K562 (cell line): ENCODE measurements at regions not wholly inside any gene's neighbourhood (a gene's known extent, or its start where the extent isn't known, plus 50 kb on each side); places are given as distances from the start of the nearest gene placed in this dataset.

Experiments
- ATAC-seq: fragments of 200-7000 bp; cut with Tn5 transposase; 3 replicates; pipeline ENCODE4 v1.9.1; 2020; ENCODE audit warnings: moderate library complexity
- BruUV-seq: library from RNA; stranded (reverse); fragments of 400-500 nt; replicated peaks from 2 replicates; lab custom pipeline; 2021; lab: Mats Ljungman, UMichigan
- CTCF ChIA-PET: fragments of 300-600 bp; formaldehyde crosslinking; extraction: SDS; loops from one replicate; lab custom pipeline; 2021; ENCODE audit warnings: low intra/inter-chr PET ratio; lab: Yijun Ruan, JAX
- POLR2A ChIA-PET: fragments of 300-600, 350-650 bp; sonication (Branson Sonifier 250); formaldehyde crosslinking; extraction: SDS; loops from one replicate; lab custom pipeline; 2021; ENCODE audit warnings: antibody characterized with exemption, inconsistent platforms; lab: Yijun Ruan, JAX
- DNase-seq, 4 experiments: peaks; one replicate each; pipeline versions ENCODE4 v3.0.0 to v3.0.0-alpha.2; 2011 to 2018; ENCODE audit warnings: low spot score in 3 of 4, mixed read lengths in 3 of 4; ENCODE audit errors: extremely low read depth in 1 of 4
- FAIRE-seq: peaks from 2 replicates; lab custom pipeline; 2011; peaks lifted over from hg19 to GRCh38; lab: Jason Lieb, UNC
- H2AFZ ChIP-seq: 2 replicates; pipeline ENCODE4 v1.6.0; 2011; ENCODE audit warnings: low read depth, low read length, control low read depth, inconsistent platforms
- H3K27ac ChIP-seq: fragments of 200-600 bp; 3 replicates; pipeline ENCODE4 v1.8.0; 2011; ENCODE audit warnings: low read depth, mild to moderate bottlenecking, control low read depth, inconsistent platforms, low read length, moderate library complexity, mixed read lengths; ENCODE audit errors: extremely low read depth
- H3K27me3 ChIP-seq, 2 experiments: fragments of 300-600 bp in 1 of 2; 2 replicates in 1 of 2; 3 replicates in 1 of 2; pipeline versions ENCODE4 v1.6.0 to v1.8.0; 2011; ENCODE audit warnings: inconsistent platforms in 2 of 2, low read length in 2 of 2, mild to moderate bottlenecking in 1 of 2, mixed read lengths in 1 of 2, moderate library complexity in 1 of 2; ENCODE audit not compliant: control insufficient read depth in 2 of 2, insufficient read depth in 2 of 2
- H3K36me3 ChIP-seq: fragments of 300-600 bp; 3 replicates; pipeline ENCODE4 v1.8.0; 2011; ENCODE audit warnings: mild to moderate bottlenecking, low read length, inconsistent platforms; ENCODE audit not compliant: control insufficient read depth, insufficient read depth
- H3K4me1 ChIP-seq, 2 experiments: fragments of 200-600 bp in 1 of 2; replicated peaks in 1 of 2; 2 replicates in 1 of 2; 3 replicates in 1 of 2; pipeline versions ENCODE4 v1.5.1 to v1.8.0; 2011; ENCODE audit warnings: inconsistent platforms in 2 of 2, low read length in 2 of 2, mild to moderate bottlenecking in 1 of 2, mixed read lengths in 1 of 2, moderate library complexity in 1 of 2; ENCODE audit not compliant: control insufficient read depth in 2 of 2, insufficient read depth in 2 of 2
- H3K4me2 ChIP-seq: 2 replicates; pipeline ENCODE4 v1.6.1; 2011; ENCODE audit warnings: low read length, control low read depth, inconsistent platforms, mixed read lengths; ENCODE audit not compliant: insufficient read depth
- H3K4me3 ChIP-seq: fragments of 200-600 bp; sonication (generic), shearing (Covaris generic); 2 replicates; pipeline ENCODE4 v1.5.1; 2016; ENCODE audit warnings: control low read depth, inconsistent platforms
- H3K79me2 ChIP-seq: fragments of 200-600 bp; 3 replicates; pipeline ENCODE4 v1.8.0; 2011; ENCODE audit warnings: low read length, inconsistent platforms; ENCODE audit not compliant: control insufficient read depth, insufficient read depth
- H3K9ac ChIP-seq, 2 experiments: 2 replicates each; pipeline versions ENCODE4 v1.6.0 to v1.6.1; 2011; ENCODE audit warnings: low read depth in 2 of 2, low read length in 2 of 2, control low read depth in 1 of 2, inconsistent platforms in 1 of 2, mild to moderate bottlenecking in 1 of 2, mixed read lengths in 1 of 2; ENCODE audit not compliant: insufficient read depth in 1 of 2
- H3K9me1 ChIP-seq: one replicate; pipeline ENCODE4 v1.6.0; 2011; ENCODE audit warnings: inconsistent platforms, mild to moderate bottlenecking, low read length, moderate library complexity; ENCODE audit not compliant: control insufficient read depth, insufficient read depth
- H3K9me3 ChIP-seq: replicated peaks from 2 replicates; pipeline ENCODE4 v1.5.1; 2011; ENCODE audit warnings: low read depth, low read length, inconsistent platforms; ENCODE audit not compliant: control insufficient read depth, insufficient read depth
- H4K20me1 ChIP-seq: replicated peaks from 2 replicates; pipeline ENCODE4 v1.6.1; 2011; ENCODE audit warnings: low read length, inconsistent platforms, mixed read lengths; ENCODE audit not compliant: control insufficient read depth, insufficient read depth
- BRCA1 ChIP-seq, 2 experiments: fragments of 450-650 bp in 1 of 2; sonication (generic) in 1 of 2; formaldehyde crosslinking in 1 of 2; IDR thresholded peaks; 2 replicates each; pipeline versions ENCODE4 v1.5.0 to v1.6.1; 2017 to 2020; ENCODE audit warnings: mild to moderate bottlenecking in 1 of 2, missing genetic modification reagents in 1 of 2
- CEBPG ChIP-seq, 3 experiments: fragments of 200-800 bp in 1 of 3; sonication (Bioruptor generic) in 1 of 3; sonication (generic) in 1 of 3; formaldehyde crosslinking in 1 of 3; IDR thresholded peaks in 2 of 3; conservative IDR thresholded peaks in 1 of 3; 2 replicates each; pipeline versions ENCODE4 v1.6.1 to v1.8.0; 2016 to 2022; ENCODE audit warnings: missing compliant biosample characterization in 2 of 3, missing genetic modification characterization in 2 of 3, mild to moderate bottlenecking in 1 of 3, missing genetic modification reagents in 1 of 3
- CHCHD3 ChIP-seq: fragments of 250-450 bp; sonication (Bioruptor Pico); IDR thresholded peaks from 2 replicates; pipeline ENCODE4 v2.1.2; 2022; ENCODE audit warnings: mild to moderate bottlenecking
- HMG20A ChIP-seq: fragments of 450-650 bp; formaldehyde crosslinking; conservative IDR thresholded peaks from 2 replicates; pipeline ENCODE4 v1.4.0; 2020; ENCODE audit warnings: mild to moderate bottlenecking, mixed read lengths
- HMG20B ChIP-seq: fragments of 250-450 bp; sonication (Bioruptor Pico); IDR thresholded peaks from 2 replicates; pipeline ENCODE4 v1.5.0; 2021; ENCODE audit warnings: mild to moderate bottlenecking
- TRIM28 ChIP-seq: fragments of 450-650 bp; IDR thresholded peaks from 2 replicates; pipeline ENCODE4 v1.6.1; 2017
- U2AF1 ChIP-seq: fragments of 200-400 bp; formaldehyde crosslinking; optimal IDR thresholded peaks from 2 replicates; pipeline ENCODE3; 2017; ENCODE audit warnings: mild to moderate bottlenecking, low read depth, low read length, moderate library complexity
- XRCC3 ChIP-seq: fragments of 450-650 bp; IDR thresholded peaks from 2 replicates; pipeline ENCODE4 v1.6.1; 2017; ENCODE audit warnings: mild to moderate bottlenecking, moderate library complexity
- ZNF780A ChIP-seq: fragments of 250-450 bp; sonication (Bioruptor Pico); IDR thresholded peaks from 2 replicates; pipeline ENCODE4 v1.5.0; 2021; ENCODE audit warnings: mild to moderate bottlenecking
- WGBS: fragments of 100-300 bp; shearing (Covaris generic); methylation state at CpG from one replicate; pipeline ENCODE4 v1.1.6; 2016; ENCODE audit warnings: low coverage, mixed read lengths; ENCODE audit not compliant: insufficient coverage; ENCODE audit errors: missing lambda C conversion rate; 5-methylcytosine and 5-hydroxymethylcytosine counted together
- in situ Hi-C: fragments of 300-500 bp; cut with MboI; formaldehyde crosslinking; loops from 4 replicates; pipeline ENCODE4 v1.15.0; 2018; ENCODE audit warnings: inconsistent platforms, mixed read lengths
- intact Hi-C: fragments of 100-400 bp; cut with micrococcal nuclease; formaldehyde crosslinking; loops from 2 replicates; pipeline ENCODE4 v1.14.2; 2022
- TF ChIP-seq, protein P1 (sequence below): fragments of 450-650 bp; IDR thresholded peaks from one replicate; pipeline ENCODE4 v1.6.1; 2018; ENCODE audit warnings: mild to moderate bottlenecking, moderate library complexity; ENCODE audit not compliant: partially characterized antibody
- TF ChIP-seq, protein P2 (sequence below): sonication (generic); formaldehyde crosslinking; IDR thresholded peaks from 2 replicates; pipeline ENCODE4 v1.8.1; 2022; ENCODE audit warnings: missing genetic modification reagents
- TF ChIP-seq, protein P3 (sequence below): fragments of 250-450 bp; sonication (Bioruptor Pico); IDR thresholded peaks from 2 replicates; pipeline ENCODE4 v1.4.0; 2020; ENCODE audit warnings: mild to moderate bottlenecking, moderate library complexity, borderline replicate concordance

DNA sequence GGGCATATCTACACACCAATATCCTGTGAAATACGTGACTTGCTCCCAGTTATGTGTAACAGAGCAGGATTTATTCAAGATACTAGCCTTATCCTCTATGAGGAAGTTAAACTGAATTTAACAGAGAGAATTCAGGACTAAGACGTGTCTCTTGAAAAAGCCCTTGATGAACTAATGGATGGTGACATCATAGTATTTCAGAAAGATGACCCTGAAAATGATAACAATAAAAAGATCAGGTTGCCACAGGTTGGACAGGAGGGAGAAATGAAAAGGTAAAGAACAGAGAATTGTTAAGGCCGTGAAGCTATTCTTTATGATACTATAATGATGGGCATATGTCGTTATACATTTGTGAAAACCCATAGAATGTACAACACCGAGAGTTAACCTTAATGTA lies 56.2 kb upstream of the EFNA5 start (continued):
- no peak for TF ChIP-seq U2AF1
- TF ChIP-seq, protein P1, sequence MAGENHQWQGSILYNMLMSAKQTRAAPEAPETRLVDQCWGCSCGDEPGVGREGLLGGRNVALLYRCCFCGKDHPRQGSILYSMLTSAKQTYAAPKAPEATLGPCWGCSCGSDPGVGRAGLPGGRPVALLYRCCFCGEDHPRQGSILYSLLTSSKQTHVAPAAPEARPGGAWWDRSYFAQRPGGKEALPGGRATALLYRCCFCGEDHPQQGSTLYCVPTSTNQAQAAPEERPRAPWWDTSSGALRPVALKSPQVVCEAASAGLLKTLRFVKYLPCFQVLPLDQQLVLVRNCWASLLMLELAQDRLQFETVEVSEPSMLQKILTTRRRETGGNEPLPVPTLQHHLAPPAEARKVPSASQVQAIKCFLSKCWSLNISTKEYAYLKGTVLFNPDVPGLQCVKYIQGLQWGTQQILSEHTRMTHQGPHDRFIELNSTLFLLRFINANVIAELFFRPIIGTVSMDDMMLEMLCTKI = no peak
- TF ChIP-seq, protein P2, sequence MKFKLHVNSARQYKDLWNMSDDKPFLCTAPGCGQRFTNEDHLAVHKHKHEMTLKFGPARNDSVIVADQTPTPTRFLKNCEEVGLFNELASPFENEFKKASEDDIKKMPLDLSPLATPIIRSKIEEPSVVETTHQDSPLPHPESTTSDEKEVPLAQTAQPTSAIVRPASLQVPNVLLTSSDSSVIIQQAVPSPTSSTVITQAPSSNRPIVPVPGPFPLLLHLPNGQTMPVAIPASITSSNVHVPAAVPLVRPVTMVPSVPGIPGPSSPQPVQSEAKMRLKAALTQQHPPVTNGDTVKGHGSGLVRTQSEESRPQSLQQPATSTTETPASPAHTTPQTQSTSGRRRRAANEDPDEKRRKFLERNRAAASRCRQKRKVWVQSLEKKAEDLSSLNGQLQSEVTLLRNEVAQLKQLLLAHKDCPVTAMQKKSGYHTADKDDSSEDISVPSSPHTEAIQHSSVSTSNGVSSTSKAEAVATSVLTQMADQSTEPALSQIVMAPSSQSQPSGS (CRISPR knock-in tag) = no peak
- TF ChIP-seq, protein P3, sequence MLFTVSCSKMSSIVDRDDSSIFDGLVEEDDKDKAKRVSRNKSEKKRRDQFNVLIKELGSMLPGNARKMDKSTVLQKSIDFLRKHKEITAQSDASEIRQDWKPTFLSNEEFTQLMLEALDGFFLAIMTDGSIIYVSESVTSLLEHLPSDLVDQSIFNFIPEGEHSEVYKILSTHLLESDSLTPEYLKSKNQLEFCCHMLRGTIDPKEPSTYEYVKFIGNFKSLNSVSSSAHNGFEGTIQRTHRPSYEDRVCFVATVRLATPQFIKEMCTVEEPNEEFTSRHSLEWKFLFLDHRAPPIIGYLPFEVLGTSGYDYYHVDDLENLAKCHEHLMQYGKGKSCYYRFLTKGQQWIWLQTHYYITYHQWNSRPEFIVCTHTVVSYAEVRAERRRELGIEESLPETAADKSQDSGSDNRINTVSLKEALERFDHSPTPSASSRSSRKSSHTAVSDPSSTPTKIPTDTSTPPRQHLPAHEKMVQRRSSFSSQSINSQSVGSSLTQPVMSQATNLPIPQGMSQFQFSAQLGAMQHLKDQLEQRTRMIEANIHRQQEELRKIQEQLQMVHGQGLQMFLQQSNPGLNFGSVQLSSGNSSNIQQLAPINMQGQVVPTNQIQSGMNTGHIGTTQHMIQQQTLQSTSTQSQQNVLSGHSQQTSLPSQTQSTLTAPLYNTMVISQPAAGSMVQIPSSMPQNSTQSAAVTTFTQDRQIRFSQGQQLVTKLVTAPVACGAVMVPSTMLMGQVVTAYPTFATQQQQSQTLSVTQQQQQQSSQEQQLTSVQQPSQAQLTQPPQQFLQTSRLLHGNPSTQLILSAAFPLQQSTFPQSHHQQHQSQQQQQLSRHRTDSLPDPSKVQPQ (CRISPR knock-in tag) = no peak

DNA sequence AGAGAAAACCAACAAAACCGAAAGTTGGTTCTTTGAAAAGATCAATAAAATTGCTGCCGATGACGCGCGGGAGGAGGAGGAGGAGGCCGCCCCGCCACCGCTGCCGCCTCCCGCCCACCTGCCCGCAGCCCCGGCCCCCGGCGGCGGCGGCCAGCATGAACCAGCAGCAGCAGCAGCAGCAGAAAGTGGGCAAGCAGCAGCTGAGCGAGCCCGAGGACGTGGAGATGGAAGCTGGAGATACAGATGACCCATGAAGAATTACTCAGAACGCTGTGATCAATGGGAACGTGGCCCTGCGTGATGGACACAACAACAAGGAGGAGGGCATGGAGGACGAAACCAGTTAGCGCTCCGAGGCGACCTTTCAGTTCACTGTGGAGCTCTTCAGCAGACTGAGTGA lies 53.9 kb upstream of the EFNA5 start:
- no peak overlapping the region for H3K9ac ChIP-seq
- intact Hi-C loops = no loop called here
- ChIA-PET CTCF (no interaction called here), POLR2A (no interaction called here)
- H2AFZ ChIP-seq = no peak overlapping the region
- no peaks in the 10 kb centered on the region for H3K4me1 ChIP-seq
- BruUV-seq = no TSS peak
- no peak for TF ChIP-seq BRCA1 (IDR thresholded peaks at IDR 0.05)
- TF ChIP-seq BRCA1 (CRISPR knock-in tag; IDR thresholded peaks at IDR 0.05) = no peak
- no peak for TF ChIP-seq CHCHD3
- no peak for TF ChIP-seq CEBPG (CRISPR knock-in tag; IDR thresholded peaks at IDR 0.05)
- TF ChIP-seq CEBPG (tag; conservative IDR thresholded peaks at IDR 0.05 in 1 of 2, IDR thresholded peaks at IDR 0.05 in 1 of 2) = no peak
- TF ChIP-seq HMG20A (CRISPR knock-in tag) = no peak
- TF ChIP-seq TRIM28 = no peak
- TF ChIP-seq HMG20B = no peak
- no peak for TF ChIP-seq ZNF780A (CRISPR knock-in tag)
- no peak for TF ChIP-seq XRCC3
- no peaks in the 10 kb centered on the region for H3K79me2 ChIP-seq
- H3K4me2 ChIP-seq = no peak overlapping the region
- ATAC-seq = no peak
- no peaks in the 10 kb centered on the region for H3K27me3 ChIP-seq
- FAIRE-seq = no peak
- H3K9me1 ChIP-seq = no peaks in the 10 kb centered on the region
- DNase-seq = no peak
- no peaks in the 10 kb centered on the region for H3K36me3 ChIP-seq
- H3K4me3 ChIP-seq = no peak overlapping the region
- no peak overlapping the region for H3K27ac ChIP-seq
- in situ Hi-C loops = no loop called here
- WGBS = under 1% methylated on average over 22 of the region's 26 CpGs
- H4K20me1 ChIP-seq = no peaks in the 10 kb centered on the region
- H3K9me3 ChIP-seq = no peaks in the 10 kb centered on the region
